ENCODE measurements at regions not wholly inside any gene's neighbourhood (a gene's known extent, or its start where the extent isn't known, plus 50 kb on each side); places are given as distances from the start of the nearest gene placed in this dataset.
"Not testable (repeated sequence)": the region's sequence is repeated elsewhere in the genome, so short reads cannot be mapped to it uniquely, and the experiment has no call there.

DNA sequence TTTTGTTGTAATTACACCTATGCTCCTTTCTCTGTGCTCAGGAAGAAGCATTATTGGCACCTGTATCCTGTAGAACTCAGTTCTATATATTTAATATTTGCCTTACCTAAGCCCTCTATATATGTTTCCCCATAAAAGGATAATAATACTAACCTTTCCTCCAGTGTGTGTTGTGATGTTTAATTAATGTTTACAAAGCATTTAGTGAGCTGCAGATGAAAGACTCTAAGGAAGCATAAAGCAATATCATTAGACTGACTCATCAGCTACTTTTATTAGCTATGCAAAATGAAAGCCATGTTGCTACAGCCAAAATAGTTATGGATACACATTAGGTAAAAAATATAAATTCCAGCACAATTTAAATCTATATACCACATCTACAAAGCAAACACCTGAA lies 93.6 kb upstream of the PTPN13 start:
- H3K9me3 ChIP-seq (ENCODE audit: control insufficient read depth, low read depth, low read length): no peaks in the 10 kb centered on the region
- peaks cover 10% of the 10 kb centered on the region for H3K4me1 ChIP-seq (ENCODE audit: control insufficient read depth, low read depth, low read length)
- no peak overlapping the region for H3K4me3 ChIP-seq (ENCODE audit: low read length)
- no peaks in the 10 kb centered on the region for H3K27me3 ChIP-seq (ENCODE audit: control insufficient read depth, insufficient read depth, low read length)
- no peak overlapping the region for H3K27ac ChIP-seq (ENCODE audit: low read length)
- H3K36me3 ChIP-seq (ENCODE audit: control insufficient read depth, low read depth, low read length): no peaks in the 10 kb centered on the region
- no peak overlapping the region for H3K9ac ChIP-seq (ENCODE audit: low read length)

DNA sequence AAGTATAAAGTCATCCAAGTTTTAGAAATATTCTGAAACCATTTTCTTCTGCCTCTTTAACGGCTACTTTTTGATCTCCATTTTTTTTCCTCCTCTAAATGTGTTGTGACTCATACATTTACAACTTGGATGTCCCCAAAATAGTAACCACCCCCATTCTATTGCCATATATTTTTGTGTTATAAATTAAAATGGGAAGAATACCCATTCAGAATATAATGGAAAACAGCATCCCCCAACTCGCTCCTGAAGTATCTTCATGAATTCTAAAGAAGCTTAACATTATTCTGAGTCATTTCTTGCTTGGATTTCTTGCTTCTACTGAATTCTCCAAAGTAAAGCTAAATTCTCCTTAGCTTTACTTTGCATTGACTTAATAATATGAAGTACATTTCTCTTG lies 92.0 kb upstream of the PTPN13 start:
- no peak overlapping the region for H3K4me3 ChIP-seq (ENCODE audit: low read length)
- no peaks in the 10 kb centered on the region for H3K27me3 ChIP-seq (ENCODE audit: control insufficient read depth, insufficient read depth, low read length)
- H3K4me1 ChIP-seq (ENCODE audit: control insufficient read depth, low read depth, low read length): peaks cover 18% of the 10 kb centered on the region
- no peak overlapping the region for H3K27ac ChIP-seq (ENCODE audit: low read length)
- H3K9ac ChIP-seq (ENCODE audit: low read length): no peak overlapping the region
- no peaks in the 10 kb centered on the region for H3K9me3 ChIP-seq (ENCODE audit: control insufficient read depth, low read depth, low read length)
- H3K36me3 ChIP-seq (ENCODE audit: control insufficient read depth, low read depth, low read length): no peaks in the 10 kb centered on the region

GRCh38 chr4:86506591-86506990 lies 87.5 kb upstream of the PTPN13 start:
- Histone ChIP-seq H3K27ac (ENCODE audit: low read length) (no peak overlapping the region), H3K9ac (ENCODE audit: low read length) (no peak overlapping the region), H3K9me3 (ENCODE audit: control insufficient read depth, low read depth, low read length) (no peaks in the 10 kb centered on the region), H3K27me3 (ENCODE audit: control insufficient read depth, insufficient read depth, low read length) (no peaks in the 10 kb centered on the region), H3K4me1 (ENCODE audit: control insufficient read depth, low read depth, low read length) (peaks cover 27% of the 10 kb centered on the region), H3K36me3 (ENCODE audit: control insufficient read depth, low read depth, low read length) (no peaks in the 10 kb centered on the region), H3K4me3 (ENCODE audit: low read length) (no peak overlapping the region)

DNA sequence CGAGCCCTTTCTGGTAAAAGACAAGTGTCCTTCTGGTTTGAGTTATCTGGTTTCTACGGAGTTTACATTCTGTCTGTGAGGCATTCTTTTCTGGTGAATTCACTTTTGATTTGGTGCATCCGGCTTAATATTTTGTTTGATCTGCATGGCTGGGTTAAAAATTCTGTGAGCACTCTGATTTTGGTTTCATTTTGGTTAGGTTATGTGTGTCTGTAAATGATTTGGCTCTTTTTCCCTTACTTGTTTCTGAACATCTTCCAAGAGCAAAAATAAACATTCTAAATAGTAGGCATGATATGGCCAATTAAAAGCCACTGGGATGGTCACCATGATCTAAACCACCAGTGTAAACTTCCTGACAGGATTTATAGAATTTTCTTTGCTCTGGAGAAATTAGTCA lies 85.7 kb upstream of the PTPN13 start:
- no peak overlapping the region for H3K27ac ChIP-seq (ENCODE audit: low read length)

GRCh38 chr4:86511590-86511989 lies 82.5 kb upstream of the PTPN13 start:
- Histone ChIP-seq H3K27ac (ENCODE audit: low read length) (no peak overlapping the region), H3K36me3 (ENCODE audit: control insufficient read depth, low read depth, low read length) (no peaks in the 10 kb centered on the region), H3K9ac (ENCODE audit: low read length) (no peak overlapping the region), H3K4me1 (ENCODE audit: control insufficient read depth, low read depth, low read length) (peaks cover 19% of the 10 kb centered on the region), H3K27me3 (ENCODE audit: control insufficient read depth, insufficient read depth, low read length) (no peaks in the 10 kb centered on the region), H3K4me3 (ENCODE audit: low read length) (no peak overlapping the region), H3K9me3 (ENCODE audit: control insufficient read depth, low read depth, low read length) (no peaks in the 10 kb centered on the region)

More for the DNA sequence above, 85.7 kb upstream of the PTPN13 start:
- Histone ChIP-seq H3K4me3 (ENCODE audit: low read length) (no peak overlapping the region), H3K9ac (ENCODE audit: low read length) (no peak overlapping the region), H3K27me3 (ENCODE audit: control insufficient read depth, insufficient read depth, low read length) (no peaks in the 10 kb centered on the region), H3K36me3 (ENCODE audit: control insufficient read depth, low read depth, low read length) (no peaks in the 10 kb centered on the region), H3K9me3 (ENCODE audit: control insufficient read depth, low read depth, low read length) (no peaks in the 10 kb centered on the region), H3K4me1 (ENCODE audit: control insufficient read depth, low read depth, low read length) (peaks cover 27% of the 10 kb centered on the region)

- no peaks in the 10 kb centered on the region for H3K36me3 ChIP-seq (ENCODE audit: control insufficient read depth, low read depth, low read length)
- no peaks in the 10 kb centered on the region for H3K9me3 ChIP-seq (ENCODE audit: control insufficient read depth, low read depth, low read length)
- H3K27ac ChIP-seq (ENCODE audit: low read length): no peak overlapping the region
- H3K27me3 ChIP-seq (ENCODE audit: control insufficient read depth, insufficient read depth, low read length): no peaks in the 10 kb centered on the region
- H3K9ac ChIP-seq (ENCODE audit: low read length): no peak overlapping the region
- peaks cover 14% of the 10 kb centered on the region for H3K4me1 ChIP-seq (ENCODE audit: control insufficient read depth, low read depth, low read length)
- no peak overlapping the region for H3K4me3 ChIP-seq (ENCODE audit: low read length)
Observed at GRCh38 chr4:86512631-86513030, 81.5 kb upstream of the PTPN13 start.

DNA sequence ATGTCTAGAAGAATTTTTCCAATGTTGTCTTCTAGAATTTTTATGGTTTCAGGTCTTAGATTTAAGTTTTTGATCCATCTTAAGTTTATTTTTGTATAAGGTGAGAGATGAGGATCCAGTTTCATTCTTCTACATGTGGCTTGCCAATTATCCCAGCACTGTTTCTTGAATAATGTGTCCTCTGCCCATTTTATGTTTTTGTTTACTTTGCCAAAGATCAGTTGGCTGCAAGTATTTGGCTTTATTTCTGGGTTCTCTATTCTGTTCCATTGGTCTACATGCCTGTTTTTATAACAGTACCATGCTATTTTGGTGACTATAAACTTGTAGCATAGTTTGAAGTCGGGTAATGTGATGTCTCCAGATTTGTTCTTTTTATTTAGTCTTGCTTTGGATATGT lies 78.2 kb upstream of the PTPN13 start:
- H3K4me3 ChIP-seq (ENCODE audit: low read length); H3K27ac ChIP-seq (ENCODE audit: low read length); H3K36me3 ChIP-seq (ENCODE audit: control insufficient read depth, low read depth, low read length); H3K4me1 ChIP-seq (ENCODE audit: control insufficient read depth, low read depth, low read length); H3K9ac ChIP-seq (ENCODE audit: low read length); H3K27me3 ChIP-seq (ENCODE audit: control insufficient read depth, insufficient read depth, low read length): not testable (repeated sequence)
- peaks cover 14% of the 10 kb centered on the region for H3K9me3 ChIP-seq (ENCODE audit: control insufficient read depth, low read depth, low read length)

DNA sequence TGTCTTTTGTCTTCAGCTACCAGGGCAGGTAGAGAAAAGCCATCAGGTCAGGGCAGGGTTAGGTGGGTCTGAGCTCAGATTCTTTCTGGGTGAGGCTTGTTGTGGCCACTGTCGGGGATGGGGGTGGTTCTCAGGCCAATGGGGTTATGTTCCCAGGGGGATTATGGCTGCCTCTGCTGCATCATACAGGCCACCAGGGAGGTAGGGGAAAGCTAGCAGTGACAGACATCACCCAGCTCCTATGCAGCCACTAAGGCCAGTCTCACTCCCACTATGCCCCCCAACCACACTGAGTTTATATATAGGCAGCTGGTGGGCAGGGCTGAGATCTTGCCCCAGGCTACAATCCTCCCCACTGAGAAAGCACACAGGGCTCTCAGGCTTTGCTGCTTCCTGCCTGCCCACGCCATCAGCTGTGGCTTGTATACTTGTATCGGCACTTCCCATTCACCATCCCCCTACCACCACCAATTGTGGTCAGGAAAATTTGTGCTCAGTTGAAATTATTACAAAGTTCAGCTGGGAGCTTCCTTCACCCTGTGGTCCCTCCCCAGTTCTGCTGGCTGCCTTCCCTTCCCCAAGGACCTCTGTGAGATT lies 72.6 kb upstream of the PTPN13 start:
- Histone ChIP-seq H3K4me3 (ENCODE audit: low read length) (no peak overlapping the region), H3K27me3 (ENCODE audit: control insufficient read depth, insufficient read depth, low read length) (no peaks in the 10 kb centered on the region), H3K27ac (ENCODE audit: low read length) (no peak overlapping the region), H3K4me1 (ENCODE audit: control insufficient read depth, low read depth, low read length) (no peaks in the 10 kb centered on the region), H3K36me3 (ENCODE audit: control insufficient read depth, low read depth, low read length) (no peaks in the 10 kb centered on the region), H3K9ac (ENCODE audit: low read length) (no peak overlapping the region), H3K9me3 (ENCODE audit: control insufficient read depth, low read depth, low read length) (peaks cover 14% of the 10 kb centered on the region)

GRCh38 chr4:86522349-86522748 lies 71.8 kb upstream of the PTPN13 start:
- no peak overlapping the region for H3K27ac ChIP-seq (ENCODE audit: low read length)
- H3K9me3 ChIP-seq (ENCODE audit: control insufficient read depth, low read depth, low read length): peaks cover 14% of the 10 kb centered on the region
- no peaks in the 10 kb centered on the region for H3K4me1 ChIP-seq (ENCODE audit: control insufficient read depth, low read depth, low read length)
- no peaks in the 10 kb centered on the region for H3K36me3 ChIP-seq (ENCODE audit: control insufficient read depth, low read depth, low read length)
- no peaks in the 10 kb centered on the region for H3K27me3 ChIP-seq (ENCODE audit: control insufficient read depth, insufficient read depth, low read length)
- no peak overlapping the region for H3K9ac ChIP-seq (ENCODE audit: low read length)
- H3K4me3 ChIP-seq (ENCODE audit: low read length): no peak overlapping the region

- Histone ChIP-seq H3K4me3 (ENCODE audit: low read length) (no peak overlapping the region), H3K36me3 (ENCODE audit: control insufficient read depth, low read depth, low read length) (no peaks in the 10 kb centered on the region), H3K4me1 (ENCODE audit: control insufficient read depth, low read depth, low read length) (no peaks in the 10 kb centered on the region), H3K27ac (ENCODE audit: low read length) (no peak overlapping the region), H3K27me3 (ENCODE audit: control insufficient read depth, insufficient read depth, low read length) (no peaks in the 10 kb centered on the region), H3K9ac (ENCODE audit: low read length) (no peak overlapping the region), H3K9me3 (ENCODE audit: control insufficient read depth, low read depth, low read length) (peaks cover 14% of the 10 kb centered on the region)
Observed at GRCh38 chr4:86523333-86523732, 70.8 kb upstream of the PTPN13 start.

GRCh38 chr4:86527713-86528112 lies 66.4 kb upstream of the PTPN13 start:
- H3K9ac ChIP-seq (ENCODE audit: low read length); H3K4me3 ChIP-seq (ENCODE audit: low read length); H3K27me3 ChIP-seq (ENCODE audit: control insufficient read depth, insufficient read depth, low read length); H3K27ac ChIP-seq (ENCODE audit: low read length); H3K9me3 ChIP-seq (ENCODE audit: control insufficient read depth, low read depth, low read length); H3K36me3 ChIP-seq (ENCODE audit: control insufficient read depth, low read depth, low read length); H3K4me1 ChIP-seq (ENCODE audit: control insufficient read depth, low read depth, low read length): not testable (repeated sequence)

GRCh38 chr4:86529436-86529835 lies 64.7 kb upstream of the PTPN13 start:
- no peaks in the 10 kb centered on the region for H3K36me3 ChIP-seq (ENCODE audit: control insufficient read depth, low read depth, low read length)
- no peaks in the 10 kb centered on the region for H3K27me3 ChIP-seq (ENCODE audit: control insufficient read depth, insufficient read depth, low read length)
- H3K4me3 ChIP-seq (ENCODE audit: low read length): no peak overlapping the region
- no peak overlapping the region for H3K9ac ChIP-seq (ENCODE audit: low read length)
- no peaks in the 10 kb centered on the region for H3K9me3 ChIP-seq (ENCODE audit: control insufficient read depth, low read depth, low read length)
- H3K4me1 ChIP-seq (ENCODE audit: control insufficient read depth, low read depth, low read length): no peaks in the 10 kb centered on the region
- no peak overlapping the region for H3K27ac ChIP-seq (ENCODE audit: low read length)

Measured in iPS-18a (cell line).